GM12873 (cell line): ENCODE measurements at regions not wholly inside any gene's neighbourhood (a gene's known extent, or its start where the extent isn't known, plus 50 kb on each side); places are given as distances from the start of the nearest gene placed in this dataset.

Experiments used
- CTCF ChIP-seq: IDR thresholded peaks from 2 replicates; pipeline ENCODE4 v1.5.1; 2012; ENCODE audit warnings: low read depth, mild to moderate bottlenecking, moderate library complexity, low read length, control low read depth; ENCODE audit not compliant: insufficient read depth; ENCODE audit errors: missing control alignments

DNA sequence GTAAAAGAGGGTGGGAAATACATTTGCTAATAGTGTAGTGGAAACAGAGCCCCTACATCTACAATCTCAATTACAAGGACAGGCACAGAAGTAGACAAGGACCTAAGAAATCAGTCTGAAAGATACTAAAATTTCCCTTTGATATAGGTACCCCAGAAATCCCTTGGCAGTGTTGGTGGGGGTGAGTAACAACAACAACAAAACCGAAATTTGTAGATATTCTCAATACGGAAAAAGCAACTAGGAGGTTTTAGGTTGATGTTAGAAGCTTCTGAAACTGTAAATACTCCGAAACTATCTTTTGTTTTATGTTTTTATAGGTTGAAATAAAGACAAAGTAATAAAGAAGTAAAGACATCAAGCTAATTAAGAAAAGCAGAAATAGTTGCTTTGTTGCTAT is 323.1 kb upstream of the CBLB start:
- no peak for TF ChIP-seq CTCF

DNA sequence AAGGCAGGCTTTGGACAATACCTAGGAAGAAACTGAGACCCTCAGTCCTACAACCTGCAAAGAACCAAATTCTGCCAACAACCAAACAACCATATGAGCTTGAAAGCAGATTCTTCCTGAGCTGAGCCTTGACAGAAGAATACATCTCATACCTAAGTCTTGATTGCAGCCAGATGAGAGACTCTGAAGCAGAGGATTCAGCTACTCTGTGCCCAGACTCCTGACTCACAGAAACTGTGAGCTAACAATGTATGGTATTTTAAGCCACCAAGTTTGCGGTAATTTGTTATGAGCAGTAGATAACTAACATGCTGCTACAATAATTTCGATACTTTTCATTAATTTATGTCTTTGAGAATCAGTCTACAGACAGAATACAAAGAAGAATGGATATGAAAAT is 325.1 kb upstream of the CBLB start:
- no peak for TF ChIP-seq CTCF

GRCh38 chr3:106194726-106195125 is 325.9 kb upstream of the CBLB start:
- no peak for TF ChIP-seq CTCF

DNA sequence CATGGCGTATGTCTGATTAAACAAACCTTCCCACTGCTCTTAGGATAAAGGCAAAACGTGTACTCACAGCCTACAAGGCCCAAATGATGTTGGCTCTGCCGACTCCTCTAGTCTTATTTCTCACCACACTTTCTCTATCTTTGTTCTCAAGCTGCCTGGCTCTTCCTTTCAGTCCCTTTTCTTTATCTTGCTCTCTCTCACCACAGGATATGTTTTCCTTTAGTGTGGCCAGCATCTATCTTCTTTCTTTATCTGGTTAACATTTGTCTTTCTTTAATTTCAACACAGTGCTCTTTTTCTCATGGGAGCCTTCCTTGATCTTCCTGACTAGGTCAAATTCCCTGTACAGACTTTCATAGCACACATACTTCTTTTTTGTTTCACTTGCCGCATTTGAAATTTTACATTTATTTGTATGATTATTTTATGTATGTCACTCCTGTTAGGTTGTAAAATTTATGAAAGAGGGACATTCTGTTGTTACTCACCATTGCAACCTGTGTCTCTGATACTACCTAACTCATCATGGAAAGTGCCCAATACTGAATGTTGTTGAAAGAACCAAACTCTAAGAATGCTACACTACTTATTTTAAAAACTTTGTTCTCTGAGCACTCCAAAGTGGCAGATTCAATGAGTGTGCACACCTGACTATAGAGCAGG is 328.9 kb upstream of the CBLB start:
- TF ChIP-seq CTCF, result no peak

DNA sequence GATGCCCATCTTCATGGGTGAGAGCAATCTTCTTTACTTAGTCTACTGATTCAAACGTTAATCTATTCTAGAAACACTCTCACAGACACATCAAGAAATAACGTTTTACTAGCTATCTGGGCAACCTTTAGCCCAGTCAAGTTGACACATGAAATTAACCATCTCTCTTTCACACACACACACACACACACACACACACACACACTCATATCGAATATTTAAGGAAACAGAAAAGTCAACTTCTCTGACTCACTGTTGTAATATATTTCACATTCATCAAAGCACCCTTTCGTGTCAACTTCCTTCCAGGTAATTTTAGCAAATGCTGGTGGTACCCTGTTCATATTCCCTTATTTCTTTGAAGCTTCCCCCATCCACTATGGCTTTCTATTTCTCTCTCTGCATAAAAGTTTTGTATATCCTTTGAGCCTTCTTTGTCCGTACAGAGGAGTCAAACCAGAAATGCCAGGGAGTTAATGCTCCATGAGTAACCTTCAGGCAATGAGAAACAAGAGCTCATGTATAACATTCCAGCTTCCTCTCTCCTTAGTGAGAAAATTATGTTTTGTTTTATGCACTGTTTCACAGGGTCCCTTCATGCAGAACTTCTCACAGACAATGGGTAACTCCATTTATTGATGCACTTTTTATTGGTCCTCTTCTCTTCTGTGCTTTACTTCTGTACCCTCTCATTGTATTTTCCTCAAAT is 335.5 kb upstream of the CBLB start:
- no peak for TF ChIP-seq CTCF

DNA sequence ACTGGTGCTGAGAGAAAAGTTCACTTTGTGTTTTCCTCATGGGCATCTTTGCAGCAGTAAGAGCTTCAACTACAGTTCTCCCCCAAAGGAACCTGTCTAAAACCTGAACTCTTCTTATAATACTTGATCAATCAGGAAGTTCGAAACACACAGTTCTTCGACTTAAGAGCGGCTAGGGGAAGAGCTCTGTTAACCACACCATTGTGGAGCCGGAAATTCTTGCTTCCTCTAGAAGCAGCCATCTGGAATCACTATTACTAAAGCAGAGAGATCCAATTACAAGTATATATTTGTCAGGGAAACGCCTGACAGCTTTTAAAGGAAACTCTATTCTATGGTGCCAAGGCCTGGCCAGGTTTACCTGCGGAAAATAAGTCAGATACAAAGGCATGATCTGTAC is 337.3 kb upstream of the CBLB start:
- TF ChIP-seq CTCF, result no peak

DNA sequence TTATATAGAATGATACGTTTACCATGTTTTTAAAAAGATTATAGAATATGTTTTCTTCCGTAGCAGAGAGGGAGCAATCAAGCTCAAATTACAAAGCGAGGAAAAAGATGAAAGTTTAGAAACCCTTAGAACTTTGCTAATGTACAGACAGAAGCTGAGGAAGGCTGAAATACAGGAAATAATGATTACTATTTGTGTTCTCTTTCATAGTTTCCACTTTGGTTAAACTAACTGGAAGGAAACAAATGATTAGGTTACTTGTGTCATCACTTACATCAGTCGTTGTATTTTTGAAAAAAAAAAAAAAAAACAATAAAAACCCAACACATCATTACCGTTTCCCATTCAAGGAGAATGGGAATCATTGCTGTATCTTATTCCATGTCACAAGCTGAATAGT is 337.8 kb upstream of the CBLB start:
- no peak for TF ChIP-seq CTCF
